Pancreas (tissue), 10 donors: ENCODE measurements at regions not wholly inside any gene's neighbourhood (a gene's known extent, or its start where the extent isn't known, plus 50 kb on each side); places are given as distances from the start of the nearest gene placed in this dataset.
"Not testable (repeated sequence)": the region's sequence is repeated elsewhere in the genome, so short reads cannot be mapped to it uniquely, and the experiment has no call there.

ENCODE experiments used
- ATAC-seq, 4 donors: fragments of 200-7000 bp; cut with Tn5 transposase; one replicate each; pipeline versions ENCODE4 v1.8.0 to v1.9.1; 2020; ENCODE audit warnings: mild to moderate bottlenecking in 4 of 4, moderate library complexity in 4 of 4
- DNase-seq, 6 donors: peaks; one replicate each; pipeline ENCODE4 v3.0.0-alpha.2; 2020
- FAIRE-seq: peaks from 2 replicates; lab custom pipeline; 2012; peaks lifted over from hg19 to GRCh38; lab: Jason Lieb, UNC
- H3K27ac ChIP-seq, 4 donors: fragments of 200-600 bp; sonication (generic); 1 replicate in 3 of 4; 2 replicates in 1 of 4; pipeline versions ENCODE4 v1.5.0 to v1.8.0; 2020
- H3K27me3 ChIP-seq, 4 donors: fragments of 200-600 bp; one replicate each; pipeline ENCODE4 v1.8.0; 2021
- H3K36me3 ChIP-seq, 3 donors: fragments of 200-600 bp; sonication (generic) in 1 of 3; one replicate each; pipeline versions ENCODE4 v1.5.0 to v1.8.0; 2020 to 2021
- H3K4me1 ChIP-seq, 3 donors: fragments of 200-600 bp; one replicate each; pipeline ENCODE4 v1.8.0; 2021
- H3K4me3 ChIP-seq, 4 donors: fragments of 200-600 bp; sonication (generic) in 2 of 4; one replicate each; pipeline versions ENCODE4 v1.5.0 to v1.8.0; 2020 to 2021
- H3K9me3 ChIP-seq, 4 donors: fragments of 200-600 bp; one replicate each; pipeline ENCODE4 v1.8.0; 2021
- CTCF ChIP-seq, 4 donors: fragments of 200-600 bp; sonication (generic) in 3 of 4; IDR thresholded peaks; one replicate each; pipeline versions ENCODE4 v1.5.0 to v1.8.0; 2021; ENCODE audit warnings: antibody characterized with exemption in 4 of 4
- WGBS, 2 donors: extraction: QIAGEN DNeasy Blood & Tissue Kit; methylation state at CpG; one replicate each; pipeline ENCODE4 v1.1.7; 2013; 5-methylcytosine and 5-hydroxymethylcytosine counted together
- intact Hi-C, 3 donors: fragments of 100-400 bp; cut with DNase I; formaldehyde crosslinking; loops; one replicate each; pipeline versions ENCODE4 v1.11.1 to v1.14.2; 2022
- donor health status: healthy with polysubstance abuse.
- donor health status: DM: no; HTN: no; CAD: no; lungs with moderate emphysema.
- donor health status: DM: no; HTN: no; CAD: no.
- donor health status: control.
- donor health status: control.
- donor health status: Bipolar disorder and iron deficiency.
- donor health status: DM: yes; HTN: yes; CAD: no.
- donor health status: DM: no; HTN: no; CAD: no.
- donor health status: DM: no; HTN: no; CAD: no.
- donor health status: DM: yes; HTN: yes; CAD: no.

GRCh38 chr4:79198951-79199587 is 126.8 kb downstream of the NAA11 start:
- DNase-seq (no peak), ATAC-seq (no peak), FAIRE-seq (no peak)
- WGBS, 2 donors: 43 to 46% methylated on average over 5 of the region's 5 CpGs
- H3K36me3 ChIP-seq: no peaks in the 10 kb centered on the region
- no peak overlapping the region for H3K4me3 ChIP-seq
- H3K27me3 ChIP-seq: no peaks in the 10 kb centered on the region
- H3K4me1 ChIP-seq: no peaks in the 10 kb centered on the region
- intact Hi-C loops: no loop called here
- no peaks in the 10 kb centered on the region for H3K9me3 ChIP-seq
- H3K27ac ChIP-seq: no peak overlapping the region
- TF ChIP-seq CTCF (IDR thresholded peaks at IDR 0.05): no peak

DNA sequence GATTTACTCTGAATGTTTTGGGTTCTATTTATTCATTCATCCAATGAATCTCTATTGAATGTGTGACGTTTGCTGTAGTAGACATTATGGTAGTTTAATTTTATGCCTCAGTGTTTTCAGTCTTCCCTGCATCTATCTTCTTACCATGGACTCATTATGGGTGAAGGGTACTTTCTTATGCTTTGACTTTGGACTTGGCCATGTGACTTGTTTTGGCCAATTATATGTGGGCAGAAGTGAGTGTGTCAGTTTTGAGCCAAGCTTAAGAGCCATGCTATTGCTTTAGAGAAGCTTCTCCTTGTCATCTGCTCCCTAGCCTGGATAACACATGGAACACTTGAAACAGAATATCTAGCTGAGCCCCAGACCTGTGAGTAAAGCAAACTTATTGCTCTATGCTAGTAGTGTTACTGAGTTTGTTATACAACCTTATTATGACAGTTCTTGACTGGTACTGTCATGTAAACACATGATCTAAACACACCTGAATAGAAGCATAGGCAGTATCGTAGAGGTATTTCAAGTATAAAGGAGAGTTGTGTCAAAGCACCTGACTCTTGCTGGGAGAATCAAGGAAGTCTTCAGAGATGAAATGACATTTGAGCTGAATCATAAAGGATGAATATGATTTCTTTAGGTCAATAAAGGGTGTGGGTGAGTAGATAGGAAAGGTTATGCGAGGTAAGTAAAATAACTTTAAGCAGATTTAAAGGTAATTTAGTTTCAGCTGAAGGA is 128.4 kb downstream of the NAA11 start:
- Histone ChIP-seq H3K27ac (no peak overlapping the region), H3K4me1 (no peaks in the 10 kb centered on the region), H3K36me3 (no peaks in the 10 kb centered on the region), H3K27me3 (no peaks in the 10 kb centered on the region), H3K4me3 (no peak overlapping the region), H3K9me3 (no peaks in the 10 kb centered on the region)
- no peak for ATAC-seq
- WGBS, 2 donors: 68 to 78% methylated on average over 3 of the region's 3 CpGs
- FAIRE-seq: no peak
- intact Hi-C loops: no loop called here
- no peak for DNase-seq
- no peak for TF ChIP-seq CTCF (IDR thresholded peaks at IDR 0.05)

DNA sequence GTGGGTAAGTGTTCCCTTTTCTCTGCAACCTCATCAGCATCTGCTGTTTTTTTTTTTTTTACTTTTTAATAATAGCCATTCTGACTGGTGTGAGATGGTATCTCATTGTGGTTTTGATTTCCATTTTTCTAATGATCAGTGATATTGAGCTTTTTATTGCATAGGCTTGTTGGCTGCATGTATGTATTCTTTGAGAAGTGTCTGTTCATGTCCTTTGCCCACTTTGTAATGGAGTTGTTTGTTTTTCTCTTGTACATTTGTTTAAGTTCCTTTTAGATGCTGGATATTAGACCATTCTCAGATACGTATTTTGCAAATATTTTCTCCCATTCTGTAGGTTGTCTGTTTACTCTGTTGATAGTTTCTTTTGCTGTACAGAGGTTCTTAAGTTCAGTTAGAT is 134.6 kb downstream of the NAA11 start:
- ATAC-seq, intact Hi-C loops, H3K36me3 ChIP-seq, H3K9me3 ChIP-seq, H3K4me1 ChIP-seq, DNase-seq, H3K27me3 ChIP-seq, H3K27ac ChIP-seq, FAIRE-seq, H3K4me3 ChIP-seq: not testable (repeated sequence)
- 64 to 80% methylated on average over 1 of the region's 1 CpG for WGBS, 2 donors

- intact Hi-C loops: no loop called here
- no peak for DNase-seq
- Histone ChIP-seq H3K4me1 (no peaks in the 10 kb centered on the region), H3K36me3 (no peaks in the 10 kb centered on the region), H3K9me3 (no peaks in the 10 kb centered on the region), H3K4me3 (no peak overlapping the region), H3K27ac (no peak overlapping the region), H3K27me3 (no peaks in the 10 kb centered on the region)
- no peak for TF ChIP-seq CTCF (IDR thresholded peaks at IDR 0.05)
- no peak for ATAC-seq
- FAIRE-seq: no peak
- WGBS, 2 donors: 40 to 52% methylated on average over 3 of the region's 3 CpGs
Measured at GRCh38 chr4:79185526-79186045, 140.3 kb downstream of the NAA11 start.

- DNase-seq: no peak
- no peaks in the 10 kb centered on the region for H3K36me3 ChIP-seq
- H3K9me3 ChIP-seq: no peaks in the 10 kb centered on the region
- no peaks in the 10 kb centered on the region for H3K27me3 ChIP-seq
- H3K27ac ChIP-seq: no peak overlapping the region
- no peak for FAIRE-seq
- 53 to 56% methylated on average over 4 of the region's 4 CpGs for WGBS, 2 donors
- TF ChIP-seq CTCF (IDR thresholded peaks at IDR 0.05): no peak
- no peak overlapping the region for H3K4me3 ChIP-seq
- intact Hi-C loops: no loop called here
- no peak for ATAC-seq
- H3K4me1 ChIP-seq: no peaks in the 10 kb centered on the region
Measured at GRCh38 chr4:79184476-79184875, 141.4 kb downstream of the NAA11 start.
